IMR-90 (cell line): ENCODE measurements at regions not wholly inside any gene's neighbourhood (a gene's known extent, or its start where the extent isn't known, plus 50 kb on each side); places are given as distances from the start of the nearest gene placed in this dataset.
A peak's percentile ranks its signal among the peaks of the same experiment; 100 is the strongest.

ENCODE experiments used
- ATAC-seq: fragments of 200-7000 bp; cut with Tn5 transposase; 2 replicates; pipeline ENCODE4 v1.9.1; 2020; ENCODE audit warnings: low read depth, mild to moderate bottlenecking, moderate library complexity
- BruUV-seq: library from RNA; stranded (reverse); fragments of 400-500 nt; replicated peaks from 2 replicates; lab custom pipeline; 2021; lab: Mats Ljungman, UMichigan
- CTCF ChIA-PET: fragments of 300-600 bp; formaldehyde crosslinking; extraction: SDS; loops from one replicate; lab custom pipeline; 2021; ENCODE audit warnings: antibody characterized with exemption; lab: Yijun Ruan, JAX
- POLR2A ChIA-PET: fragments of 300-600 bp; sonication (Branson Sonifier 250); formaldehyde crosslinking; loops from one replicate; lab custom pipeline; 2022; ENCODE audit warnings: antibody characterized with exemption; ENCODE audit not compliant: unreplicated experiment; lab: Charles Lee
- DNase-seq: peaks from one replicate; pipeline ENCODE4 v3.0.0; 2013
- H2AFZ ChIP-seq: replicated peaks from 2 replicates; pipeline ENCODE3; 2013; ENCODE audit warnings: low read length, mild to moderate bottlenecking; ENCODE audit not compliant: poor library complexity
- H2AK5ac ChIP-seq: 2 replicates; pipeline ENCODE4 v1.6.1; 2013; ENCODE audit warnings: low read depth, low read length, inconsistent platforms
- H2AK9ac ChIP-seq: replicated peaks from 2 replicates; pipeline ENCODE3; 2013; ENCODE audit warnings: mild to moderate bottlenecking, low read depth, low read length, moderate library complexity; ENCODE audit not compliant: poor library complexity
- H2BK120ac ChIP-seq: 2 replicates; pipeline ENCODE4 v1.6.1; 2013; ENCODE audit warnings: low read depth, low read length, inconsistent platforms
- H2BK15ac ChIP-seq: 3 replicates; pipeline ENCODE4 v1.6.1; 2013; ENCODE audit warnings: low read depth, low read length, inconsistent platforms
- H2BK20ac ChIP-seq: 2 replicates; pipeline ENCODE4 v1.6.1; 2013; ENCODE audit warnings: low read depth, mild to moderate bottlenecking, inconsistent platforms, low read length, moderate library complexity
- H2BK5ac ChIP-seq: 2 replicates; pipeline ENCODE4 v1.6.1; 2013; ENCODE audit warnings: mild to moderate bottlenecking, low read depth, low read length, inconsistent platforms; ENCODE audit not compliant: poor library complexity, severe bottlenecking
- H3K14ac ChIP-seq: replicated peaks from 2 replicates; pipeline ENCODE4 v1.6.1; 2013; ENCODE audit warnings: low read depth, low read length, inconsistent platforms
- H3K18ac ChIP-seq: 2 replicates; pipeline ENCODE4 v1.6.1; 2013; ENCODE audit warnings: low read depth, low read length, control low read depth
- H3K23ac ChIP-seq: 2 replicates; pipeline ENCODE4 v1.6.1; 2013; ENCODE audit warnings: low read depth, low read length, inconsistent platforms
- H3K27ac ChIP-seq: 2 replicates; pipeline ENCODE4 v1.5.1; 2013; ENCODE audit warnings: mild to moderate bottlenecking, control low read depth, low read length; ENCODE audit not compliant: insufficient read depth
- H3K27me3 ChIP-seq: 2 replicates; pipeline ENCODE4 v1.6.1; 2013; ENCODE audit warnings: low read length; ENCODE audit not compliant: control insufficient read depth, insufficient read depth
- H3K36me3 ChIP-seq: 2 replicates; pipeline ENCODE4 v1.6.1; 2013; ENCODE audit warnings: low read length, mixed read lengths; ENCODE audit not compliant: control insufficient read depth, insufficient read depth
- H3K4ac ChIP-seq: 2 replicates; pipeline ENCODE4 v1.6.1; 2013; ENCODE audit warnings: low read depth, low read length, inconsistent platforms
- H3K4me1 ChIP-seq: 2 replicates; pipeline ENCODE4 v1.6.1; 2013; ENCODE audit warnings: low read length, mixed read lengths; ENCODE audit not compliant: control insufficient read depth, insufficient read depth
- H3K4me2 ChIP-seq: 2 replicates; pipeline ENCODE4 v1.6.1; 2013; ENCODE audit warnings: low read depth, mild to moderate bottlenecking, control low read depth, low read length, moderate library complexity
- H3K4me3 ChIP-seq: 2 replicates; pipeline ENCODE4 v1.5.1; 2013; ENCODE audit warnings: low read depth, mild to moderate bottlenecking, control low read depth, low read length, moderate library complexity; ENCODE audit not compliant: insufficient read depth
- H3K56ac ChIP-seq: 2 replicates; pipeline ENCODE4 v1.6.1; 2013; ENCODE audit warnings: low read length, inconsistent platforms; ENCODE audit not compliant: insufficient read depth; ENCODE audit errors: extremely low read depth
- H3K79me1 ChIP-seq, 2 experiments: 2 replicates each; pipeline ENCODE4 v1.6.1; 2013; ENCODE audit warnings: low read length in 2 of 2, inconsistent platforms in 1 of 2, low read depth in 1 of 2
- H3K9ac ChIP-seq: 2 replicates; pipeline ENCODE4 v1.6.1; 2013; ENCODE audit warnings: low read depth, low read length, control low read depth
- H3K9me1 ChIP-seq: 2 replicates; pipeline ENCODE4 v1.6.1; 2013; ENCODE audit warnings: low read length, inconsistent platforms; ENCODE audit not compliant: insufficient read depth
- H3K9me3 ChIP-seq: 2 replicates; pipeline ENCODE4 v1.6.1; 2013; ENCODE audit warnings: low read length; ENCODE audit not compliant: control insufficient read depth, insufficient read depth
- H4K20me1 ChIP-seq: 2 replicates; pipeline ENCODE4 v1.6.1; 2013; ENCODE audit warnings: low read length, inconsistent platforms; ENCODE audit not compliant: insufficient read depth
- H4K5ac ChIP-seq: 2 replicates; pipeline ENCODE4 v1.6.1; 2013; ENCODE audit warnings: mild to moderate bottlenecking, low read depth, low read length, control low read depth
- H4K8ac ChIP-seq, 2 experiments: 2 replicates each; pipeline ENCODE4 v1.6.1; 2013; ENCODE audit warnings: low read depth in 2 of 2, low read length in 2 of 2, control low read depth in 1 of 2, inconsistent platforms in 1 of 2
- H4K91ac ChIP-seq: 2 replicates; pipeline ENCODE4 v1.6.1; 2013; ENCODE audit warnings: low read depth, low read length, inconsistent platforms; ENCODE audit not compliant: insufficient read depth
- BHLHE40 ChIP-seq: fragments of 150-350 bp; IDR thresholded peaks from 2 replicates; pipeline ENCODE4 v1.6.1; 2016; ENCODE audit warnings: mild to moderate bottlenecking, low read depth, low read length
- CHD1 ChIP-seq: IDR thresholded peaks from 2 replicates; pipeline ENCODE4 v1.6.1; 2012; ENCODE audit warnings: low read depth, low read length, improper control_type of control experiment
- MAZ ChIP-seq: IDR thresholded peaks from 2 replicates; pipeline ENCODE4 v1.6.1; 2012; ENCODE audit warnings: low read depth, mild to moderate bottlenecking, low read length, improper control_type of control experiment, moderate library complexity, borderline replicate concordance
- MXI1 ChIP-seq: IDR thresholded peaks from 2 replicates; pipeline ENCODE4 v1.6.1; 2012; ENCODE audit warnings: low read depth, mild to moderate bottlenecking, low read length, moderate library complexity, borderline replicate concordance
- POLR2A ChIP-seq: IDR thresholded peaks from 2 replicates; pipeline ENCODE4 v1.6.1; 2012; ENCODE audit warnings: mild to moderate bottlenecking, low read depth, low read length
- RAD21 ChIP-seq: IDR thresholded peaks from 2 replicates; pipeline ENCODE4 v1.6.1; 2012; ENCODE audit warnings: low read length, improper control_type of control experiment
- WGBS, 2 experiments: methylation state at CpG; one replicate each; pipeline versions ENCODE4 v1.1.5 to v1.1.7; 2013; ENCODE audit warnings: missing lambda C conversion rate in 2 of 2; ENCODE audit not compliant: insufficient read length in 1 of 2; ENCODE audit errors: extremely low coverage in 2 of 2; 5-methylcytosine and 5-hydroxymethylcytosine counted together
- dilution Hi-C: fragments of 300-500 bp; cut with HindIII; formaldehyde crosslinking; loops from one replicate; pipeline ENCODE4 v1.14.3; 2018; ENCODE audit warnings: low sequenced_read_pairs; ENCODE audit not compliant: unreplicated experiment
- in situ Hi-C: fragments of 300-500 bp; cut with MboI; formaldehyde crosslinking; loops from 3 replicates; pipeline ENCODE4 v1.14.3; 2019; ENCODE audit warnings: low sequenced_read_pairs, inconsistent platforms, mixed read lengths
- intact Hi-C: fragments of 100-400 bp; cut with micrococcal nuclease; formaldehyde crosslinking; loops from 2 replicates; pipeline ENCODE4 v1.10.0; 2022
- TF ChIP-seq, protein P1 (sequence below): fragments of 150-350 bp; IDR thresholded peaks from 2 replicates; pipeline ENCODE4 v1.6.1; 2017; ENCODE audit warnings: mild to moderate bottlenecking, antibody characterized with exemption, low read length, low read depth
- TF ChIP-seq, protein P2 (sequence below): fragments of 150-350 bp; IDR thresholded peaks from 2 replicates; pipeline ENCODE4 v1.6.1; 2016; ENCODE audit warnings: low read depth, mild to moderate bottlenecking, low read length, moderate library complexity, borderline replicate concordance

DNA sequence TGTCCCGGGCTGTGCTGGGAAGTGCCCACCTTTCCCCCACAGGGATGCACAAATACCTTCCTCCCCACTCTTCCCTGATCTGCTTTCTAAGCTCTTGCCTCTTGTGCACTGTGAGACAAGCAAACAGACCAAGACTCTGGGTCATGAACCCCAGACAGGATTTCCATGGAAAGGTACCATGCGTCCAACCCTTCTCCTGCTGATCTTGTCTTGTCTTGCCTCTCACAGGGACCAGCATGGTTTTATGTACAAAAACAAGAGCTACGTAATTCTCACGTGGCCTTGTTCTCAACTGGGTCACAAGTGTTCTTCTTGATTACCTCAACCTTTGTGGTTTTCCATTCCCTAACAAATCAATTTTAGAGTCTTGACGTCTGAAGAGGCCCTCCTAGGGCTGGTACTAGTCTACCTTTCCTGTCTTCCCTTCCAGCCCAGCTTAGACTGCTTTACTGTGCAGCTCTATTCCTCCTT lies 176.5 kb upstream of the MAP3K1 start:
- Histone ChIP-seq H3K4me2 (no peak overlapping the region), H2BK120ac (peak overlapping the region; percentile 76; the same call in 1 of the 2 replicates), H4K5ac (no peak overlapping the region), H2BK20ac (peak overlapping the region; percentile 46), H2AK5ac (peak overlapping the region; percentile 17), H4K91ac (peak overlapping the region; percentile 12), H2BK5ac (no peak overlapping the region), H3K18ac (no peak overlapping the region), H3K4me3 (no peak overlapping the region), H4K20me1 (no peaks in the 10 kb centered on the region), H3K36me3 (no peaks in the 10 kb centered on the region), H3K14ac (peak overlapping the region; percentile 48; the same call in 1 of the 2 replicates), H3K79me1 (no peaks in the 10 kb centered on the region), H4K8ac (no peak overlapping the region), H2AFZ (no peak overlapping the region), H3K9me3 (no peaks in the 10 kb centered on the region), H3K23ac (no peak overlapping the region), H3K4ac (no peak overlapping the region; the same call in 1 of the 2 replicates), H3K4me1 (peaks cover 11% of the 10 kb centered on the region; the same call in 1 of the 2 replicates), H3K9me1 (peaks cover 2% of the 10 kb centered on the region; the same call in 1 of the 2 replicates), H3K9ac (no peak overlapping the region), H2BK15ac (peak overlapping the region; percentile 45; the same call in 2 of the 3 replicates), H3K27ac (no peak overlapping the region), H3K27me3 (0 out of 2 replicates have a peak, but pooled peaks cover 2% of the 10 kb centered on the region), H3K56ac (no peak overlapping the region), H2AK9ac (no peak overlapping the region)
- ATAC-seq (no peak), DNase-seq (no peak)
- 96% methylated on average over 3 of the region's 5 CpGs; no CpG with 5 or more reads in 1 of the 2 experiments for WGBS, 2 experiments
- no TSS peak for BruUV-seq
- POLR2A ChIA-PET, result no interaction called here
- TF ChIP-seq BHLHE40, result no peak
- TF ChIP-seq, protein P1, sequence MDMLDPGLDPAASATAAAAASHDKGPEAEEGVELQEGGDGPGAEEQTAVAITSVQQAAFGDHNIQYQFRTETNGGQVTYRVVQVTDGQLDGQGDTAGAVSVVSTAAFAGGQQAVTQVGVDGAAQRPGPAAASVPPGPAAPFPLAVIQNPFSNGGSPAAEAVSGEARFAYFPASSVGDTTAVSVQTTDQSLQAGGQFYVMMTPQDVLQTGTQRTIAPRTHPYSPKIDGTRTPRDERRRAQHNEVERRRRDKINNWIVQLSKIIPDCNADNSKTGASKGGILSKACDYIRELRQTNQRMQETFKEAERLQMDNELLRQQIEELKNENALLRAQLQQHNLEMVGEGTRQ, result no peak
- no peak for TF ChIP-seq RAD21
- TF ChIP-seq CHD1, result no peak
- no peak for TF ChIP-seq MXI1
- no peak for TF ChIP-seq POLR2A
- TF ChIP-seq MAZ, result no peak
- TF ChIP-seq, protein P2, sequence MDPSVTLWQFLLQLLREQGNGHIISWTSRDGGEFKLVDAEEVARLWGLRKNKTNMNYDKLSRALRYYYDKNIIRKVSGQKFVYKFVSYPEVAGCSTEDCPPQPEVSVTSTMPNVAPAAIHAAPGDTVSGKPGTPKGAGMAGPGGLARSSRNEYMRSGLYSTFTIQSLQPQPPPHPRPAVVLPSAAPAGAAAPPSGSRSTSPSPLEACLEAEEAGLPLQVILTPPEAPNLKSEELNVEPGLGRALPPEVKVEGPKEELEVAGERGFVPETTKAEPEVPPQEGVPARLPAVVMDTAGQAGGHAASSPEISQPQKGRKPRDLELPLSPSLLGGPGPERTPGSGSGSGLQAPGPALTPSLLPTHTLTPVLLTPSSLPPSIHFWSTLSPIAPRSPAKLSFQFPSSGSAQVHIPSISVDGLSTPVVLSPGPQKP, result no peak
- dilution Hi-C loops, result no loop called here
- CTCF ChIA-PET, result no interaction called here
- in situ Hi-C loops, result no loop called here
- intact Hi-C loops, result no loop called here
